Hepatocyte (in vitro differentiated cells): ENCODE measurements at regions not wholly inside any gene's neighbourhood (a gene's known extent, or its start where the extent isn't known, plus 50 kb on each side); places are given as distances from the start of the nearest gene placed in this dataset.

Experiments used
- EZH2 ChIP-seq: fragments of 200-600 bp; sonication (generic); IDR thresholded peaks from 2 replicates; pipeline ENCODE4 v1.6.1; 2016; ENCODE audit warnings: antibody characterized with exemption, mild to moderate bottlenecking, borderline replicate concordance
- TF ChIP-seq, protein P1 (sequence below): fragments of 200-600 bp; sonication (generic); IDR thresholded peaks from 2 replicates; pipeline ENCODE4 v1.5.1; 2016; ENCODE audit warnings: antibody characterized with exemption, mild to moderate bottlenecking; ENCODE audit not compliant: poor library complexity

DNA sequence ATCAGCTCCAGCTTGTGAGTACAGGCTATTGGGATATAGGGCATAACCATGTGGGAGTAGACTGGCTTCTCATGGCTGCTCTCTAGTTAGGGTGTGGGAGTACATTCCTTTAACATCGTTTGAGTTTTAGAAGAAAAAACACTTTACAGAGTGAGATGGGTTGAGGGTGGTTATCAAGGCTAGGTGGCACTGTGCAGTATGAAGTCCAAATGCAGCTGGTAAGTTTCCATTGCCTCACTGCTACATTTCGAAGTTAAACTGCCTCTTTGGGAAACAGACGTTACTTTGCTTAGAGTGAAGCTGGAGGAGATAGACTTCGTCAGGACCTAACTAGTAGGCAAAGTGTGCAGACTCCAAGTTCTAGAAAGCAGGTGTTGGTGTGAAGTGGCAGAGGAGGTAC is 192.4 kb downstream of the SQOR start:
- TF ChIP-seq, protein P1, sequence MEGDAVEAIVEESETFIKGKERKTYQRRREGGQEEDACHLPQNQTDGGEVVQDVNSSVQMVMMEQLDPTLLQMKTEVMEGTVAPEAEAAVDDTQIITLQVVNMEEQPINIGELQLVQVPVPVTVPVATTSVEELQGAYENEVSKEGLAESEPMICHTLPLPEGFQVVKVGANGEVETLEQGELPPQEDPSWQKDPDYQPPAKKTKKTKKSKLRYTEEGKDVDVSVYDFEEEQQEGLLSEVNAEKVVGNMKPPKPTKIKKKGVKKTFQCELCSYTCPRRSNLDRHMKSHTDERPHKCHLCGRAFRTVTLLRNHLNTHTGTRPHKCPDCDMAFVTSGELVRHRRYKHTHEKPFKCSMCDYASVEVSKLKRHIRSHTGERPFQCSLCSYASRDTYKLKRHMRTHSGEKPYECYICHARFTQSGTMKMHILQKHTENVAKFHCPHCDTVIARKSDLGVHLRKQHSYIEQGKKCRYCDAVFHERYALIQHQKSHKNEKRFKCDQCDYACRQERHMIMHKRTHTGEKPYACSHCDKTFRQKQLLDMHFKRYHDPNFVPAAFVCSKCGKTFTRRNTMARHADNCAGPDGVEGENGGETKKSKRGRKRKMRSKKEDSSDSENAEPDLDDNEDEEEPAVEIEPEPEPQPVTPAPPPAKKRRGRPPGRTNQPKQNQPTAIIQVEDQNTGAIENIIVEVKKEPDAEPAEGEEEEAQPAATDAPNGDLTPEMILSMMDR, result no peak
- no peak for TF ChIP-seq EZH2
